ENCODE measurements at regions not wholly inside any gene's neighbourhood (a gene's known extent, or its start where the extent isn't known, plus 50 kb on each side); places are given as distances from the start of the nearest gene placed in this dataset.

DNA sequence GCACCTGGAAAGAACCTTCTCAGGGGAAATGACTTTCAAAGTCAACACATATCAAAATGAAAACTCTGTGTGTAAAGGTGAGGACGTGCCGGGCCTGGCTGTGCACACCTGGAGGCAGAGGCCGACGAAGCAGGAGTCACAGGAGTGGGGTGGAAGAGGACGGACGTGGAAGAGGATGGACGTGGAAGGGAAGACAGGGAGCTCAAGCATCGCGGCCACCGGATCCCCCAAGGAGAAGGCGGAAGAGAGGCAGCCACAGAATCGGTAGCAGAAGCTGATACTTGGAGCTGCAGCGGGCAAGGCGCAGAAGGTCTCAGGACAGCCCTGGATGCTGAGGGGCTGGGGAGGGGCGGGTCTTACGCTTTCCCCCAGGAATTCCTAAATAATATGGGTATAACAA is 519.8 kb downstream of the BRD1 start:
- peaks cover 4% of the 10 kb centered on the region for H3K4me1 ChIP-seq (ENCODE audit: insufficient read depth, low read length, poor library complexity, severe bottlenecking)
- H3K9ac ChIP-seq (ENCODE audit: low read depth, low read length, poor library complexity, severe bottlenecking), result no peak overlapping the region
- H3K9me2 ChIP-seq (replicated peaks; ENCODE audit: low read depth, low read length), result no peaks in the 10 kb centered on the region
- TF ChIP-seq EZH2phosphoT487 (IDR thresholded peaks at IDR 0.05; ENCODE audit: borderline replicate concordance), result no peak
- TF ChIP-seq, protein P1, sequence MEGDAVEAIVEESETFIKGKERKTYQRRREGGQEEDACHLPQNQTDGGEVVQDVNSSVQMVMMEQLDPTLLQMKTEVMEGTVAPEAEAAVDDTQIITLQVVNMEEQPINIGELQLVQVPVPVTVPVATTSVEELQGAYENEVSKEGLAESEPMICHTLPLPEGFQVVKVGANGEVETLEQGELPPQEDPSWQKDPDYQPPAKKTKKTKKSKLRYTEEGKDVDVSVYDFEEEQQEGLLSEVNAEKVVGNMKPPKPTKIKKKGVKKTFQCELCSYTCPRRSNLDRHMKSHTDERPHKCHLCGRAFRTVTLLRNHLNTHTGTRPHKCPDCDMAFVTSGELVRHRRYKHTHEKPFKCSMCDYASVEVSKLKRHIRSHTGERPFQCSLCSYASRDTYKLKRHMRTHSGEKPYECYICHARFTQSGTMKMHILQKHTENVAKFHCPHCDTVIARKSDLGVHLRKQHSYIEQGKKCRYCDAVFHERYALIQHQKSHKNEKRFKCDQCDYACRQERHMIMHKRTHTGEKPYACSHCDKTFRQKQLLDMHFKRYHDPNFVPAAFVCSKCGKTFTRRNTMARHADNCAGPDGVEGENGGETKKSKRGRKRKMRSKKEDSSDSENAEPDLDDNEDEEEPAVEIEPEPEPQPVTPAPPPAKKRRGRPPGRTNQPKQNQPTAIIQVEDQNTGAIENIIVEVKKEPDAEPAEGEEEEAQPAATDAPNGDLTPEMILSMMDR (conservative IDR thresholded peaks at IDR 0.05; ENCODE audit: low read length), result no peak
- H2AFZ ChIP-seq (ENCODE audit: low read length), result no peak overlapping the region
- no peaks in the 10 kb centered on the region for H3K9me3 ChIP-seq (ENCODE audit: insufficient read depth, low read depth, low read length)
- H3K4me3 ChIP-seq (ENCODE audit: low read length, poor library complexity, severe bottlenecking), result no peak overlapping the region
- no peaks in the 10 kb centered on the region for H3F3A ChIP-seq (ENCODE audit: low read depth)
- no peaks in the 10 kb centered on the region for H3K79me2 ChIP-seq (ENCODE audit: insufficient read depth, low read length)
- H4K20me1 ChIP-seq (ENCODE audit: insufficient read depth, low read length, poor library complexity, severe bottlenecking), result no peaks in the 10 kb centered on the region
- no peak overlapping the region for H3K4me2 ChIP-seq (ENCODE audit: low read depth, low read length, poor library complexity, severe bottlenecking)
- H3K36me3 ChIP-seq (ENCODE audit: insufficient read depth, low read length), result no peaks in the 10 kb centered on the region
- no peaks in the 10 kb centered on the region for H3K27me3 ChIP-seq (ENCODE audit: insufficient read depth, low read length, poor library complexity, severe bottlenecking)

GRCh38 chr22:49307481-49307830 is 520.2 kb downstream of the BRD1 start:
- H3K4me3 ChIP-seq (ENCODE audit: low read length, poor library complexity, severe bottlenecking), result no peak overlapping the region
- no peaks in the 10 kb centered on the region for H3K9me3 ChIP-seq (ENCODE audit: insufficient read depth, low read depth, low read length)
- no peaks in the 10 kb centered on the region for H4K20me1 ChIP-seq (ENCODE audit: insufficient read depth, low read length, poor library complexity, severe bottlenecking)
- H3K4me2 ChIP-seq (ENCODE audit: low read depth, low read length, poor library complexity, severe bottlenecking), result no peak overlapping the region
- H3K9me2 ChIP-seq (replicated peaks; ENCODE audit: low read depth, low read length), result no peaks in the 10 kb centered on the region
- no peak overlapping the region for H2AFZ ChIP-seq (ENCODE audit: low read length)
- H3K36me3 ChIP-seq (ENCODE audit: insufficient read depth, low read length), result no peaks in the 10 kb centered on the region
- TF ChIP-seq, protein P1 (conservative IDR thresholded peaks at IDR 0.05; ENCODE audit: low read length), result no peak
- no peak for TF ChIP-seq EZH2phosphoT487 (IDR thresholded peaks at IDR 0.05; ENCODE audit: borderline replicate concordance)
- H3K4me1 ChIP-seq (ENCODE audit: insufficient read depth, low read length, poor library complexity, severe bottlenecking), result peaks cover 4% of the 10 kb centered on the region
- H3F3A ChIP-seq (ENCODE audit: low read depth), result no peaks in the 10 kb centered on the region
- H3K9ac ChIP-seq (ENCODE audit: low read depth, low read length, poor library complexity, severe bottlenecking), result no peak overlapping the region
- no peaks in the 10 kb centered on the region for H3K27me3 ChIP-seq (ENCODE audit: insufficient read depth, low read length, poor library complexity, severe bottlenecking)
- no peaks in the 10 kb centered on the region for H3K79me2 ChIP-seq (ENCODE audit: insufficient read depth, low read length)

DNA sequence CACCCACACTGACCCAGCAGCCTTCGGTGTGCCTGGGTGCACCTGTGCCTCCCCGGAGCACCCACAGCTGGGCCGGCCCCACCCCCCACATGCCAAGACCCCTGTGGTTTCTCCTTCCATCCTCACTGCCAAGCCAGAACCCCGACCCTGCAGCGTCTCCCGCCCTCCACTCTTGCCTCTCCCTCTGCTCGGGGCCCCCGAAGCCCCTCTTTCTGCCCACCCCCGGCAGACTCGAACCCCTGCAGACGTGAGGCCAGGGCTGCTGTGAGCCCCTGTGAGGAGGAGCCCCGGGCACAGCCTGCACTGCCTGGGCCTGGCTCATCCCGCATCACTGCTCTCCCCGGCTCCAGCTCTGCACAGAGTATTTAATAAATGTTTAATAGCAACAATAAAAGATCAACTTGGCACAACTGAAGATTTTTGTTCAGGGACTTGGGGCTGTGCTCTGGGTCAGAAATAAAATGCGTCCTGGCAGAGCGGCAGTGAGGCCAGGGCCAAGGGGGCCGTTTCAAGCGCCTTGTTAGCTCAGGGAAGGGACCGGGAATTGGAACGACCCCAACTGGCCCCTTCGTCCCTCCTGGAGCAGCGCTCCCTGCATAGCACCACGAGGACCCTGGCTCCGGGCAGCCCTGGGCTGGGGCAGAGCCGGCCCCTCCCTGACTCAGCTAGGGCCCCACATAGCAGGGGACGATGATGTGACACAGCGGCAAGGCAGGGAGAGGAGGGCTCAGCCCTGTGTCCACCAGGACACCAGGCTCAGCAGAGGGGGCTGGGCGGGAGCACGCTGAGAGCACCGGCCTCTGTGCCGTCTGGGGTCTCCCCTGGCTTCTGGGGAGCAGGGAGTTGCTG is 520.8 kb downstream of the BRD1 start:
- H3K4me2 ChIP-seq (ENCODE audit: low read depth, low read length, poor library complexity, severe bottlenecking), result no peak overlapping the region

More for the DNA sequence above, 520.8 kb downstream of the BRD1 start:
- Histone ChIP-seq H3K36me3 (ENCODE audit: insufficient read depth, low read length) (no peaks in the 10 kb centered on the region), H3K9me2 (replicated peaks; ENCODE audit: low read depth, low read length) (no peaks in the 10 kb centered on the region), H3K9me3 (ENCODE audit: insufficient read depth, low read depth, low read length) (no peaks in the 10 kb centered on the region), H4K20me1 (ENCODE audit: insufficient read depth, low read length, poor library complexity, severe bottlenecking) (no peaks in the 10 kb centered on the region), H3K9ac (ENCODE audit: low read depth, low read length, poor library complexity, severe bottlenecking) (no peak overlapping the region), H3K4me3 (ENCODE audit: low read length, poor library complexity, severe bottlenecking) (no peak overlapping the region), H2AFZ (ENCODE audit: low read length) (no peak overlapping the region), H3K27me3 (ENCODE audit: insufficient read depth, low read length, poor library complexity, severe bottlenecking) (no peaks in the 10 kb centered on the region), H3K4me1 (ENCODE audit: insufficient read depth, low read length, poor library complexity, severe bottlenecking) (peaks cover 4% of the 10 kb centered on the region), H3F3A (ENCODE audit: low read depth) (no peaks in the 10 kb centered on the region), H3K79me2 (ENCODE audit: insufficient read depth, low read length) (no peaks in the 10 kb centered on the region)
- no peak for TF ChIP-seq EZH2phosphoT487 (IDR thresholded peaks at IDR 0.05; ENCODE audit: borderline replicate concordance)
- TF ChIP-seq, protein P1 (conservative IDR thresholded peaks at IDR 0.05; ENCODE audit: low read length), result no peak
